CD8-positive, alpha-beta memory T cell (primary cell): ENCODE measurements at regions not wholly inside any gene's neighbourhood (a gene's known extent, or its start where the extent isn't known, plus 50 kb on each side); places are given as distances from the start of the nearest gene placed in this dataset.

Experiments
- CTCF ChIA-PET: fragments of 350-600 bp; sonication (Branson Sonifier 250); formaldehyde crosslinking; loops from one replicate; lab custom pipeline; 2021; ENCODE audit warnings: antibody characterized with exemption; lab: Charles Lee
- POLR2A ChIA-PET: fragments of 350-600 bp; sonication (Branson Sonifier 250); formaldehyde crosslinking; loops from one replicate; lab custom pipeline; 2021; ENCODE audit warnings: antibody characterized with exemption; lab: Charles Lee
- DNase-seq, 5 donors: peaks; one replicate each; pipeline versions ENCODE4 v3.0.0 to v3.0.0-alpha.2; 2020 to 2022; ENCODE audit warnings: mixed read lengths in 1 of 5
- H3K27ac ChIP-seq: one replicate; pipeline ENCODE4 v1.7.0; 2013; ENCODE audit warnings: low read depth, mild to moderate bottlenecking, low read length, moderate library complexity
- H3K27me3 ChIP-seq: 2 replicates; pipeline ENCODE4 v1.7.0; 2013; ENCODE audit warnings: low read length, mild to moderate bottlenecking; ENCODE audit not compliant: insufficient read depth, poor library complexity, severe bottlenecking
- H3K36me3 ChIP-seq: 2 replicates; pipeline ENCODE4 v1.7.0; 2013; ENCODE audit warnings: mild to moderate bottlenecking, low read length, moderate library complexity; ENCODE audit not compliant: insufficient read depth
- H3K4me1 ChIP-seq: 2 replicates; pipeline ENCODE4 v1.7.0; 2013; ENCODE audit warnings: mild to moderate bottlenecking, low read length, moderate library complexity; ENCODE audit not compliant: insufficient read depth
- H3K4me3 ChIP-seq: 2 replicates; pipeline ENCODE4 v1.7.0; 2013; ENCODE audit warnings: mild to moderate bottlenecking, low read length
- H3K9me3 ChIP-seq: 2 replicates; pipeline ENCODE4 v1.7.0; 2013; ENCODE audit warnings: mild to moderate bottlenecking, low read length
- H3K27ac Mint-ChIP-seq, 8 donors: one replicate each; pipeline ENCODE4 v1.8.0; 2020 to 2021; ENCODE audit warnings: mixed read lengths in 8 of 8, mild to moderate bottlenecking in 6 of 8, inconsistent platforms in 3 of 8, moderate library complexity in 3 of 8
- H3K27me3 Mint-ChIP-seq, 2 donors: one replicate each; pipeline ENCODE4 v1.8.0; 2020 to 2021; ENCODE audit warnings: mixed read lengths in 2 of 2, mild to moderate bottlenecking in 1 of 2, moderate library complexity in 1 of 2
- H3K36me3 Mint-ChIP-seq, 3 donors: one replicate each; pipeline ENCODE4 v1.8.0; 2020 to 2021; ENCODE audit warnings: mixed read lengths in 3 of 3, inconsistent platforms in 1 of 3, mild to moderate bottlenecking in 1 of 3
- H3K4me1 Mint-ChIP-seq, 3 donors: one replicate each; pipeline ENCODE4 v1.8.0; 2020 to 2021; ENCODE audit warnings: mixed read lengths in 3 of 3, inconsistent platforms in 1 of 3, mild to moderate bottlenecking in 1 of 3
- H3K4me3 Mint-ChIP-seq, 7 donors: one replicate each; pipeline ENCODE4 v1.8.0; 2020 to 2021; ENCODE audit warnings: mixed read lengths in 7 of 7, mild to moderate bottlenecking in 6 of 7, moderate library complexity in 4 of 7, inconsistent platforms in 2 of 7
- H3K9me3 Mint-ChIP-seq, 5 donors: one replicate each; pipeline ENCODE4 v1.8.0; 2020 to 2022; ENCODE audit warnings: mixed read lengths in 5 of 5, mild to moderate bottlenecking in 3 of 5, moderate library complexity in 2 of 5, inconsistent platforms in 1 of 5

GRCh38 chr19:13646758-13647157 is 117.6 kb upstream of the MRI1 start:
- Histone ChIP-seq H3K27ac (no peak overlapping the region), H3K27me3 (no peaks in the 10 kb centered on the region), H3K9me3 (no peaks in the 10 kb centered on the region), H3K4me3 (no peak overlapping the region), H3K4me1 (no peaks in the 10 kb centered on the region), H3K36me3 (no peaks in the 10 kb centered on the region)
- ChIA-PET POLR2A (interaction anchor here (0.6 kb wide), 1 partner anchor 11 kb away, joined by 4 read pairs; no protein-coding TSS in a partner anchor), CTCF (no interaction called here)
- H3K4me3 Mint-ChIP-seq, result no peak overlapping the region
- no peak for DNase-seq
- H3K27ac Mint-ChIP-seq, result no peak overlapping the region
- no peaks in the 10 kb centered on the region for H3K36me3 Mint-ChIP-seq
- peaks cover 0 to 5% (median 0%) of the 10 kb centered on the region in 3 donors for H3K4me1 Mint-ChIP-seq
- peaks cover 1 to 41% of the 10 kb centered on the region in 2 donors for H3K27me3 Mint-ChIP-seq
- no peaks in the 10 kb centered on the region for H3K9me3 Mint-ChIP-seq

GRCh38 chr19:13644645-13645044 is 119.7 kb upstream of the MRI1 start:
- H3K27ac ChIP-seq, result no peak overlapping the region
- H3K36me3 ChIP-seq, result no peaks in the 10 kb centered on the region
- ChIA-PET POLR2A (no interaction called here), CTCF (no interaction called here)
- Mint-ChIP-seq H3K27ac (no peak overlapping the region), H3K36me3 (peaks cover 0 to 1% (median 0%) of the 10 kb centered on the region in 3 donors), H3K4me1 (no peaks in the 10 kb centered on the region), H3K4me3 (no peak overlapping the region), H3K9me3 (peaks cover 0 to under 1% (median 0%) of the 10 kb centered on the region in 5 donors), H3K27me3 (peaks cover 1 to 45% of the 10 kb centered on the region in 2 donors)
- H3K27me3 ChIP-seq, result no peaks in the 10 kb centered on the region
- no peak for DNase-seq
- H3K4me3 ChIP-seq, result no peak overlapping the region
- no peaks in the 10 kb centered on the region for H3K9me3 ChIP-seq
- H3K4me1 ChIP-seq, result no peaks in the 10 kb centered on the region

- no peaks in the 10 kb centered on the region for H3K9me3 ChIP-seq
- no peak overlapping the region for H3K4me3 ChIP-seq
- DNase-seq, result no peak
- ChIA-PET POLR2A (no interaction called here), CTCF (no interaction called here)
- Mint-ChIP-seq H3K36me3 (peaks cover 0 to 6% (median 0%) of the 10 kb centered on the region in 3 donors), H3K27ac (no peak overlapping the region), H3K9me3 (peaks cover 0 to 4% (median 2%) of the 10 kb centered on the region in 5 donors), H3K27me3 (peaks cover 13 to 48% of the 10 kb centered on the region in 2 donors), H3K4me1 (no peaks in the 10 kb centered on the region), H3K4me3 (no peak overlapping the region)
- no peaks in the 10 kb centered on the region for H3K4me1 ChIP-seq
- no peaks in the 10 kb centered on the region for H3K36me3 ChIP-seq
- no peaks in the 10 kb centered on the region for H3K27me3 ChIP-seq
- no peak overlapping the region for H3K27ac ChIP-seq
These were observed 123.7 kb upstream of the MRI1 start for GRCh38 chr19:13640611-13641010.

- ChIA-PET POLR2A (no interaction called here), CTCF (no interaction called here)
- DNase-seq, result no peak
- Histone ChIP-seq H3K27ac (no peak overlapping the region), H3K36me3 (no peaks in the 10 kb centered on the region), H3K4me3 (no peak overlapping the region), H3K27me3 (no peaks in the 10 kb centered on the region), H3K4me1 (no peaks in the 10 kb centered on the region), H3K9me3 (no peaks in the 10 kb centered on the region)
- Mint-ChIP-seq H3K4me3 (no peak overlapping the region), H3K27ac (no peak overlapping the region), H3K9me3 (peaks cover 0 to 4% (median 2%) of the 10 kb centered on the region in 5 donors), H3K36me3 (peaks cover 0 to 6% (median 0%) of the 10 kb centered on the region in 3 donors), H3K4me1 (no peaks in the 10 kb centered on the region), H3K27me3 (peaks cover 13 to 51% of the 10 kb centered on the region in 2 donors)
These were observed 124.9 kb upstream of the MRI1 start for GRCh38 chr19:13639342-13639929.

- Mint-ChIP-seq H3K27me3 (peaks cover 14 to 39% of the 10 kb centered on the region in 2 donors), H3K4me3 (no peak overlapping the region), H3K9me3 (peaks cover 0 to 4% (median 2%) of the 10 kb centered on the region in 5 donors), H3K4me1 (no peaks in the 10 kb centered on the region), H3K36me3 (peaks cover 0 to 6% (median 0%) of the 10 kb centered on the region in 3 donors), H3K27ac (no peak overlapping the region)
- H3K27me3 ChIP-seq, result no peaks in the 10 kb centered on the region
- H3K27ac ChIP-seq, result no peak overlapping the region
- no peaks in the 10 kb centered on the region for H3K36me3 ChIP-seq
- no peaks in the 10 kb centered on the region for H3K4me1 ChIP-seq
- DNase-seq, result no peak
- H3K9me3 ChIP-seq, result no peaks in the 10 kb centered on the region
- ChIA-PET POLR2A (no interaction called here), CTCF (no interaction called here)
- H3K4me3 ChIP-seq, result no peak overlapping the region
These were observed 126.7 kb upstream of the MRI1 start for GRCh38 chr19:13637664-13638063.

GRCh38 chr19:13634658-13635057 is 128.4 kb upstream of the CACNA1A start:
- ChIA-PET CTCF (no interaction called here), POLR2A (no interaction called here)
- H3K4me1 ChIP-seq, result no peaks in the 10 kb centered on the region
- no peak overlapping the region for H3K27ac Mint-ChIP-seq
- no peaks in the 10 kb centered on the region for H3K27me3 ChIP-seq
- H3K4me3 ChIP-seq, result no peak overlapping the region
- no peaks in the 10 kb centered on the region for H3K36me3 ChIP-seq
- H3K27me3 Mint-ChIP-seq, result peaks cover 16 to 35% of the 10 kb centered on the region in 2 donors
- DNase-seq, result no peak
- H3K9me3 Mint-ChIP-seq, result peaks cover 0 to 4% (median 1%) of the 10 kb centered on the region in 5 donors
- no peaks in the 10 kb centered on the region for H3K4me1 Mint-ChIP-seq
- H3K4me3 Mint-ChIP-seq, result no peak overlapping the region
- H3K9me3 ChIP-seq, result no peaks in the 10 kb centered on the region
- no peak overlapping the region for H3K27ac ChIP-seq
- H3K36me3 Mint-ChIP-seq, result peaks cover 0 to 5% (median 0%) of the 10 kb centered on the region in 3 donors

GRCh38 chr19:13633522-13633922 is 127.2 kb upstream of the CACNA1A start:
- H3K4me3 Mint-ChIP-seq, result no peak overlapping the region
- Histone ChIP-seq H3K27me3 (no peaks in the 10 kb centered on the region), H3K4me1 (no peaks in the 10 kb centered on the region), H3K27ac (no peak overlapping the region), H3K4me3 (no peak overlapping the region), H3K36me3 (no peaks in the 10 kb centered on the region), H3K9me3 (no peaks in the 10 kb centered on the region)
- H3K9me3 Mint-ChIP-seq, result no peaks in the 10 kb centered on the region
- H3K36me3 Mint-ChIP-seq, result no peaks in the 10 kb centered on the region
- POLR2A ChIA-PET, result no interaction called here
- H3K27me3 Mint-ChIP-seq, result peaks cover 10 to 29% of the 10 kb centered on the region in 2 donors
- DNase-seq, result no peak
- peak overlapping the region in 1 of 8 donors; percentile 42 for H3K27ac Mint-ChIP-seq
- no peaks in the 10 kb centered on the region for H3K4me1 Mint-ChIP-seq
- CTCF ChIA-PET, result no interaction called here

GRCh38 chr19:13633109-13633508 is 126.8 kb upstream of the CACNA1A start:
- no peak overlapping the region for H3K27ac ChIP-seq
- ChIA-PET POLR2A (no interaction called here), CTCF (no interaction called here)
- H3K9me3 ChIP-seq, result no peaks in the 10 kb centered on the region
- H3K4me3 Mint-ChIP-seq, result no peak overlapping the region
- no peaks in the 10 kb centered on the region for H3K4me1 ChIP-seq
- H3K9me3 Mint-ChIP-seq, result no peaks in the 10 kb centered on the region
- no peak for DNase-seq
- H3K4me3 ChIP-seq, result no peak overlapping the region
- no peaks in the 10 kb centered on the region for H3K36me3 Mint-ChIP-seq
- no peak overlapping the region for H3K27ac Mint-ChIP-seq
- no peaks in the 10 kb centered on the region for H3K27me3 ChIP-seq
- H3K4me1 Mint-ChIP-seq, result no peaks in the 10 kb centered on the region
- no peaks in the 10 kb centered on the region for H3K36me3 ChIP-seq
- peaks cover 13 to 30% of the 10 kb centered on the region in 2 donors for H3K27me3 Mint-ChIP-seq
